NB4 (cell line): ENCODE measurements at regions not wholly inside any gene's neighbourhood (a gene's known extent, or its start where the extent isn't known, plus 50 kb on each side); places are given as distances from the start of the nearest gene placed in this dataset.

Source experiments
- CTCF ChIP-seq: IDR thresholded peaks from one replicate; pipeline ENCODE4 v1.5.1; 2012; ENCODE audit warnings: low read depth, low read length
- MAX ChIP-seq: IDR thresholded peaks from 2 replicates; pipeline ENCODE4 v1.6.1; 2011; ENCODE audit warnings: low read depth, low read length
- POLR2A ChIP-seq: IDR thresholded peaks from 2 replicates; pipeline ENCODE4 v1.6.1; 2011; ENCODE audit warnings: mild to moderate bottlenecking; ENCODE audit not compliant: insufficient read length; ENCODE audit errors: extremely low read depth

- TF ChIP-seq MAX, result no peak
- no peak for TF ChIP-seq POLR2A
- TF ChIP-seq CTCF, result no peak
Observed at GRCh38 chr4:19725130-19725529, 526.6 kb upstream of the SLIT2 start.
